Immature natural killer cell (primary cell): ENCODE measurements at regions not wholly inside any gene's neighbourhood (a gene's known extent, or its start where the extent isn't known, plus 50 kb on each side); places are given as distances from the start of the nearest gene placed in this dataset.

Experiments used
- DNase-seq, 3 donors: peaks; one replicate each; pipeline ENCODE4 v3.0.0; 2022; ENCODE audit warnings: mixed read lengths in 1 of 3
- H3K27ac Mint-ChIP-seq, 6 donors: one replicate each; pipeline ENCODE4 v1.8.0; 2020; ENCODE audit warnings: mixed read lengths in 6 of 6, mild to moderate bottlenecking in 5 of 6, inconsistent platforms in 4 of 6, moderate library complexity in 3 of 6
- H3K27me3 Mint-ChIP-seq, 3 donors: one replicate each; pipeline ENCODE4 v1.8.0; 2020 to 2021; ENCODE audit warnings: low read depth in 3 of 3, mild to moderate bottlenecking in 3 of 3, mixed read lengths in 3 of 3, moderate library complexity in 3 of 3, inconsistent platforms in 1 of 3
- H3K36me3 Mint-ChIP-seq, 3 donors: one replicate each; pipeline ENCODE4 v1.8.0; 2020; ENCODE audit warnings: mixed read lengths in 3 of 3, inconsistent platforms in 2 of 3, mild to moderate bottlenecking in 2 of 3
- H3K4me1 Mint-ChIP-seq, 2 donors: one replicate each; pipeline ENCODE4 v1.8.0; 2020; ENCODE audit warnings: inconsistent platforms in 2 of 2, mild to moderate bottlenecking in 2 of 2, mixed read lengths in 2 of 2, moderate library complexity in 1 of 2
- H3K4me3 Mint-ChIP-seq, 5 donors: one replicate each; pipeline ENCODE4 v1.8.0; 2020; ENCODE audit warnings: mild to moderate bottlenecking in 5 of 5, mixed read lengths in 5 of 5, inconsistent platforms in 3 of 5, moderate library complexity in 3 of 5
- H3K9me3 Mint-ChIP-seq, 6 donors: one replicate each; pipeline ENCODE4 v1.8.0; 2020; ENCODE audit warnings: mild to moderate bottlenecking in 6 of 6, mixed read lengths in 6 of 6, inconsistent platforms in 4 of 6, moderate library complexity in 3 of 6

- H3K27me3 Mint-ChIP-seq: no peaks in the 10 kb centered on the region
- no peak overlapping the region for H3K27ac Mint-ChIP-seq
- no peak overlapping the region for H3K4me3 Mint-ChIP-seq
- no peaks in the 10 kb centered on the region for H3K4me1 Mint-ChIP-seq
- peaks cover 7 to 46% (median 32%) of the 10 kb centered on the region in 6 donors for H3K9me3 Mint-ChIP-seq
- no peaks in the 10 kb centered on the region for H3K36me3 Mint-ChIP-seq
- DNase-seq: no peak
Observed at GRCh38 chr11:106457727-106458126, 380.3 kb downstream of the AASDHPPT start.

- Mint-ChIP-seq H3K27ac (no peak overlapping the region), H3K9me3 (peaks cover 4 to 45% (median 31%) of the 10 kb centered on the region in 6 donors), H3K27me3 (no peaks in the 10 kb centered on the region), H3K4me3 (no peak overlapping the region), H3K36me3 (no peaks in the 10 kb centered on the region), H3K4me1 (no peaks in the 10 kb centered on the region)
- DNase-seq: no peak
Observed at GRCh38 chr11:106459135-106459534, 381.7 kb downstream of the AASDHPPT start.

GRCh38 chr11:106461148-106461691 is 383.8 kb downstream of the AASDHPPT start:
- Mint-ChIP-seq H3K9me3 (peaks cover 0 to 51% (median 21%) of the 10 kb centered on the region in 6 donors), H3K4me3 (no peak overlapping the region), H3K27ac (no peak overlapping the region), H3K4me1 (no peaks in the 10 kb centered on the region), H3K27me3 (no peaks in the 10 kb centered on the region), H3K36me3 (no peaks in the 10 kb centered on the region)
- no peak for DNase-seq

GRCh38 chr11:106461839-106462545 is 384.5 kb downstream of the AASDHPPT start:
- no peaks in the 10 kb centered on the region for H3K27me3 Mint-ChIP-seq
- H3K4me3 Mint-ChIP-seq: no peak overlapping the region
- no peaks in the 10 kb centered on the region for H3K4me1 Mint-ChIP-seq
- H3K36me3 Mint-ChIP-seq: no peaks in the 10 kb centered on the region
- peaks cover 4 to 56% (median 20%) of the 10 kb centered on the region in 6 donors for H3K9me3 Mint-ChIP-seq
- no peak overlapping the region for H3K27ac Mint-ChIP-seq
- no peak for DNase-seq

- Mint-ChIP-seq H3K9me3 (peaks cover 7 to 68% (median 25%) of the 10 kb centered on the region in 6 donors), H3K27ac (no peak overlapping the region), H3K4me1 (no peaks in the 10 kb centered on the region), H3K27me3 (no peaks in the 10 kb centered on the region), H3K36me3 (no peaks in the 10 kb centered on the region), H3K4me3 (no peak overlapping the region)
- DNase-seq: no peak
Observed at GRCh38 chr11:106463154-106463553, 385.7 kb downstream of the AASDHPPT start.

GRCh38 chr11:106463796-106464201 is 386.3 kb downstream of the AASDHPPT start:
- Mint-ChIP-seq H3K27ac (no peak overlapping the region), H3K4me1 (no peaks in the 10 kb centered on the region), H3K27me3 (no peaks in the 10 kb centered on the region), H3K9me3 (peaks cover 8 to 73% (median 27%) of the 10 kb centered on the region in 6 donors), H3K36me3 (no peaks in the 10 kb centered on the region), H3K4me3 (no peak overlapping the region)
- no peak for DNase-seq

GRCh38 chr11:106464728-106465127 is 387.3 kb downstream of the AASDHPPT start:
- peaks cover 8 to 69% (median 26%) of the 10 kb centered on the region in 6 donors for H3K9me3 Mint-ChIP-seq
- no peaks in the 10 kb centered on the region for H3K36me3 Mint-ChIP-seq
- no peak overlapping the region for H3K4me3 Mint-ChIP-seq
- no peak overlapping the region for H3K27ac Mint-ChIP-seq
- no peaks in the 10 kb centered on the region for H3K27me3 Mint-ChIP-seq
- DNase-seq: no peak
- H3K4me1 Mint-ChIP-seq: no peaks in the 10 kb centered on the region

- Mint-ChIP-seq H3K4me3 (no peak overlapping the region), H3K27me3 (no peaks in the 10 kb centered on the region), H3K27ac (no peak overlapping the region), H3K4me1 (no peaks in the 10 kb centered on the region), H3K9me3 (peaks cover 8 to 62% (median 20%) of the 10 kb centered on the region in 6 donors), H3K36me3 (no peaks in the 10 kb centered on the region)
- no peak for DNase-seq
Observed at GRCh38 chr11:106466521-106467080, 389.1 kb downstream of the AASDHPPT start.

GRCh38 chr11:106467501-106467900 is 390.0 kb downstream of the AASDHPPT start:
- Mint-ChIP-seq H3K4me3 (no peak overlapping the region), H3K9me3 (peaks cover 8 to 60% (median 15%) of the 10 kb centered on the region in 6 donors), H3K27me3 (no peaks in the 10 kb centered on the region), H3K4me1 (no peaks in the 10 kb centered on the region), H3K27ac (no peak overlapping the region), H3K36me3 (no peaks in the 10 kb centered on the region)
- no peak for DNase-seq

GRCh38 chr11:106468086-106468485 is 390.6 kb downstream of the AASDHPPT start:
- H3K27ac Mint-ChIP-seq: no peak overlapping the region
- H3K27me3 Mint-ChIP-seq: no peaks in the 10 kb centered on the region
- no peak for DNase-seq
- H3K4me3 Mint-ChIP-seq: no peak overlapping the region
- H3K4me1 Mint-ChIP-seq: no peaks in the 10 kb centered on the region
- H3K36me3 Mint-ChIP-seq: no peaks in the 10 kb centered on the region
- peaks cover 8 to 61% (median 15%) of the 10 kb centered on the region in 6 donors for H3K9me3 Mint-ChIP-seq

GRCh38 chr11:106468531-106468930 is 391.1 kb downstream of the AASDHPPT start:
- H3K4me3 Mint-ChIP-seq: no peak overlapping the region
- no peaks in the 10 kb centered on the region for H3K4me1 Mint-ChIP-seq
- no peak overlapping the region for H3K27ac Mint-ChIP-seq
- no peaks in the 10 kb centered on the region for H3K27me3 Mint-ChIP-seq
- peaks cover 8 to 61% (median 17%) of the 10 kb centered on the region in 6 donors for H3K9me3 Mint-ChIP-seq
- no peaks in the 10 kb centered on the region for H3K36me3 Mint-ChIP-seq
- DNase-seq: no peak

GRCh38 chr11:106470230-106470629 is 392.8 kb downstream of the AASDHPPT start:
- Mint-ChIP-seq H3K4me1 (no peaks in the 10 kb centered on the region), H3K36me3 (no peaks in the 10 kb centered on the region), H3K27me3 (no peaks in the 10 kb centered on the region), H3K27ac (no peak overlapping the region), H3K4me3 (no peak overlapping the region), H3K9me3 (peaks cover 8 to 47% (median 19%) of the 10 kb centered on the region in 6 donors)
- DNase-seq: no peak

- H3K4me1 Mint-ChIP-seq: no peaks in the 10 kb centered on the region
- no peak overlapping the region for H3K4me3 Mint-ChIP-seq
- no peak for DNase-seq
- no peaks in the 10 kb centered on the region for H3K27me3 Mint-ChIP-seq
- H3K27ac Mint-ChIP-seq: no peak overlapping the region
- H3K9me3 Mint-ChIP-seq: peaks cover 8 to 45% (median 19%) of the 10 kb centered on the region in 6 donors
- no peaks in the 10 kb centered on the region for H3K36me3 Mint-ChIP-seq
Observed at GRCh38 chr11:106471276-106471675, 393.8 kb downstream of the AASDHPPT start.

GRCh38 chr11:106473089-106473722 is 395.7 kb downstream of the AASDHPPT start:
- DNase-seq: no peak
- Mint-ChIP-seq H3K9me3 (peaks cover under 1 to 36% (median 19%) of the 10 kb centered on the region in 6 donors), H3K4me3 (no peak overlapping the region), H3K27me3 (no peaks in the 10 kb centered on the region), H3K36me3 (no peaks in the 10 kb centered on the region), H3K4me1 (no peaks in the 10 kb centered on the region), H3K27ac (no peak overlapping the region)
